IMR-90 (cell line): ENCODE measurements at regions not wholly inside any gene's neighbourhood (a gene's known extent, or its start where the extent isn't known, plus 50 kb on each side); places are given as distances from the start of the nearest gene placed in this dataset.

Experiments
- ATAC-seq: fragments of 200-7000 bp; cut with Tn5 transposase; 2 replicates; pipeline ENCODE4 v1.9.1; 2020; ENCODE audit warnings: low read depth, mild to moderate bottlenecking, moderate library complexity
- BruUV-seq: library from RNA; stranded (reverse); fragments of 400-500 nt; replicated peaks from 2 replicates; lab custom pipeline; 2021; lab: Mats Ljungman, UMichigan
- CTCF ChIA-PET: fragments of 300-600 bp; formaldehyde crosslinking; extraction: SDS; loops from one replicate; lab custom pipeline; 2021; ENCODE audit warnings: antibody characterized with exemption; lab: Yijun Ruan, JAX
- POLR2A ChIA-PET: fragments of 300-600 bp; sonication (Branson Sonifier 250); formaldehyde crosslinking; loops from one replicate; lab custom pipeline; 2022; ENCODE audit warnings: antibody characterized with exemption; ENCODE audit not compliant: unreplicated experiment; lab: Charles Lee
- DNase-seq: peaks from one replicate; pipeline ENCODE4 v3.0.0; 2013
- H2AFZ ChIP-seq: replicated peaks from 2 replicates; pipeline ENCODE3; 2013; ENCODE audit warnings: low read length, mild to moderate bottlenecking; ENCODE audit not compliant: poor library complexity
- H2AK5ac ChIP-seq: 2 replicates; pipeline ENCODE4 v1.6.1; 2013; ENCODE audit warnings: low read depth, low read length, inconsistent platforms
- H2AK9ac ChIP-seq: replicated peaks from 2 replicates; pipeline ENCODE3; 2013; ENCODE audit warnings: mild to moderate bottlenecking, low read depth, low read length, moderate library complexity; ENCODE audit not compliant: poor library complexity
- H2BK120ac ChIP-seq: 2 replicates; pipeline ENCODE4 v1.6.1; 2013; ENCODE audit warnings: low read depth, low read length, inconsistent platforms
- H2BK15ac ChIP-seq: 3 replicates; pipeline ENCODE4 v1.6.1; 2013; ENCODE audit warnings: low read depth, low read length, inconsistent platforms
- H2BK20ac ChIP-seq: 2 replicates; pipeline ENCODE4 v1.6.1; 2013; ENCODE audit warnings: low read depth, mild to moderate bottlenecking, inconsistent platforms, low read length, moderate library complexity
- H2BK5ac ChIP-seq: 2 replicates; pipeline ENCODE4 v1.6.1; 2013; ENCODE audit warnings: mild to moderate bottlenecking, low read depth, low read length, inconsistent platforms; ENCODE audit not compliant: poor library complexity, severe bottlenecking
- H3K14ac ChIP-seq: replicated peaks from 2 replicates; pipeline ENCODE4 v1.6.1; 2013; ENCODE audit warnings: low read depth, low read length, inconsistent platforms
- H3K18ac ChIP-seq: 2 replicates; pipeline ENCODE4 v1.6.1; 2013; ENCODE audit warnings: low read depth, low read length, control low read depth
- H3K23ac ChIP-seq: 2 replicates; pipeline ENCODE4 v1.6.1; 2013; ENCODE audit warnings: low read depth, low read length, inconsistent platforms
- H3K27ac ChIP-seq: 2 replicates; pipeline ENCODE4 v1.5.1; 2013; ENCODE audit warnings: mild to moderate bottlenecking, control low read depth, low read length; ENCODE audit not compliant: insufficient read depth
- H3K27me3 ChIP-seq: 2 replicates; pipeline ENCODE4 v1.6.1; 2013; ENCODE audit warnings: low read length; ENCODE audit not compliant: control insufficient read depth, insufficient read depth
- H3K36me3 ChIP-seq: 2 replicates; pipeline ENCODE4 v1.6.1; 2013; ENCODE audit warnings: low read length, mixed read lengths; ENCODE audit not compliant: control insufficient read depth, insufficient read depth
- H3K4ac ChIP-seq: 2 replicates; pipeline ENCODE4 v1.6.1; 2013; ENCODE audit warnings: low read depth, low read length, inconsistent platforms
- H3K4me1 ChIP-seq: 2 replicates; pipeline ENCODE4 v1.6.1; 2013; ENCODE audit warnings: low read length, mixed read lengths; ENCODE audit not compliant: control insufficient read depth, insufficient read depth
- H3K4me2 ChIP-seq: 2 replicates; pipeline ENCODE4 v1.6.1; 2013; ENCODE audit warnings: low read depth, mild to moderate bottlenecking, control low read depth, low read length, moderate library complexity
- H3K4me3 ChIP-seq: 2 replicates; pipeline ENCODE4 v1.5.1; 2013; ENCODE audit warnings: low read depth, mild to moderate bottlenecking, control low read depth, low read length, moderate library complexity; ENCODE audit not compliant: insufficient read depth
- H3K56ac ChIP-seq: 2 replicates; pipeline ENCODE4 v1.6.1; 2013; ENCODE audit warnings: low read length, inconsistent platforms; ENCODE audit not compliant: insufficient read depth; ENCODE audit errors: extremely low read depth
- H3K79me1 ChIP-seq, 2 experiments: 2 replicates each; pipeline ENCODE4 v1.6.1; 2013; ENCODE audit warnings: low read length in 2 of 2, inconsistent platforms in 1 of 2, low read depth in 1 of 2
- H3K9ac ChIP-seq: 2 replicates; pipeline ENCODE4 v1.6.1; 2013; ENCODE audit warnings: low read depth, low read length, control low read depth
- H3K9me1 ChIP-seq: 2 replicates; pipeline ENCODE4 v1.6.1; 2013; ENCODE audit warnings: low read length, inconsistent platforms; ENCODE audit not compliant: insufficient read depth
- H3K9me3 ChIP-seq: 2 replicates; pipeline ENCODE4 v1.6.1; 2013; ENCODE audit warnings: low read length; ENCODE audit not compliant: control insufficient read depth, insufficient read depth
- H4K20me1 ChIP-seq: 2 replicates; pipeline ENCODE4 v1.6.1; 2013; ENCODE audit warnings: low read length, inconsistent platforms; ENCODE audit not compliant: insufficient read depth
- H4K5ac ChIP-seq: 2 replicates; pipeline ENCODE4 v1.6.1; 2013; ENCODE audit warnings: mild to moderate bottlenecking, low read depth, low read length, control low read depth
- H4K8ac ChIP-seq, 2 experiments: 2 replicates each; pipeline ENCODE4 v1.6.1; 2013; ENCODE audit warnings: low read depth in 2 of 2, low read length in 2 of 2, control low read depth in 1 of 2, inconsistent platforms in 1 of 2
- H4K91ac ChIP-seq: 2 replicates; pipeline ENCODE4 v1.6.1; 2013; ENCODE audit warnings: low read depth, low read length, inconsistent platforms; ENCODE audit not compliant: insufficient read depth
- BHLHE40 ChIP-seq: fragments of 150-350 bp; IDR thresholded peaks from 2 replicates; pipeline ENCODE4 v1.6.1; 2016; ENCODE audit warnings: mild to moderate bottlenecking, low read depth, low read length
- CEBPB ChIP-seq: IDR thresholded peaks from 2 replicates; pipeline ENCODE4 v1.6.1; 2012; ENCODE audit warnings: low read depth, low read length, improper control_type of control experiment
- CHD1 ChIP-seq: IDR thresholded peaks from 2 replicates; pipeline ENCODE4 v1.6.1; 2012; ENCODE audit warnings: low read depth, low read length, improper control_type of control experiment
- MAFK ChIP-seq: IDR thresholded peaks from 2 replicates; pipeline ENCODE4 v1.6.1; 2012; ENCODE audit warnings: low read depth, low read length, improper control_type of control experiment
- MXI1 ChIP-seq: IDR thresholded peaks from 2 replicates; pipeline ENCODE4 v1.6.1; 2012; ENCODE audit warnings: low read depth, mild to moderate bottlenecking, low read length, moderate library complexity, borderline replicate concordance
- NFE2L2 ChIP-seq: fragments of 150-350 bp; IDR thresholded peaks from 2 replicates; pipeline ENCODE4 v1.6.1; 2016; ENCODE audit warnings: low read depth, mild to moderate bottlenecking, low read length
- POLR2A ChIP-seq: IDR thresholded peaks from 2 replicates; pipeline ENCODE4 v1.6.1; 2012; ENCODE audit warnings: mild to moderate bottlenecking, low read depth, low read length
- RAD21 ChIP-seq: IDR thresholded peaks from 2 replicates; pipeline ENCODE4 v1.6.1; 2012; ENCODE audit warnings: low read length, improper control_type of control experiment
- RCOR1 ChIP-seq: IDR thresholded peaks from 2 replicates; pipeline ENCODE4 v1.6.1; 2012; ENCODE audit warnings: mild to moderate bottlenecking, low read length, improper control_type of control experiment; ENCODE audit not compliant: insufficient replicate concordance
- RFX5 ChIP-seq: IDR thresholded peaks from 2 replicates; pipeline ENCODE4 v1.8.0; 2012; ENCODE audit warnings: low read depth, mild to moderate bottlenecking, low read length, moderate library complexity
- SMC3 ChIP-seq: fragments of 150-350 bp; IDR thresholded peaks from 2 replicates; pipeline ENCODE4 v1.6.1; 2016; ENCODE audit warnings: low read depth, mild to moderate bottlenecking, antibody characterized with exemption, low read length, moderate library complexity
- WGBS, 2 experiments: methylation state at CpG; one replicate each; pipeline versions ENCODE4 v1.1.5 to v1.1.7; 2013; ENCODE audit warnings: missing lambda C conversion rate in 2 of 2; ENCODE audit not compliant: insufficient read length in 1 of 2; ENCODE audit errors: extremely low coverage in 2 of 2; 5-methylcytosine and 5-hydroxymethylcytosine counted together
- dilution Hi-C: fragments of 300-500 bp; cut with HindIII; formaldehyde crosslinking; loops from one replicate; pipeline ENCODE4 v1.14.3; 2018; ENCODE audit warnings: low sequenced_read_pairs; ENCODE audit not compliant: unreplicated experiment
- in situ Hi-C: fragments of 300-500 bp; cut with MboI; formaldehyde crosslinking; loops from 3 replicates; pipeline ENCODE4 v1.14.3; 2019; ENCODE audit warnings: low sequenced_read_pairs, inconsistent platforms, mixed read lengths
- intact Hi-C: fragments of 100-400 bp; cut with micrococcal nuclease; formaldehyde crosslinking; loops from 2 replicates; pipeline ENCODE4 v1.10.0; 2022
- TF ChIP-seq, protein P1 (sequence below): fragments of 150-350 bp; IDR thresholded peaks from 2 replicates; pipeline ENCODE4 v1.6.1; 2017; ENCODE audit warnings: mild to moderate bottlenecking, antibody characterized with exemption, low read length, low read depth
- TF ChIP-seq, protein P2 (sequence below): conservative IDR thresholded peaks from 2 replicates; pipeline ENCODE4 v1.5.1; 2012; ENCODE audit warnings: mild to moderate bottlenecking, low read depth, low read length, improper control_type of control experiment
- TF ChIP-seq, protein P3 (sequence below): fragments of 150-350 bp; IDR thresholded peaks from 2 replicates; pipeline ENCODE4 v1.6.1; 2016; ENCODE audit warnings: low read depth, mild to moderate bottlenecking, low read length, moderate library complexity, borderline replicate concordance

DNA sequence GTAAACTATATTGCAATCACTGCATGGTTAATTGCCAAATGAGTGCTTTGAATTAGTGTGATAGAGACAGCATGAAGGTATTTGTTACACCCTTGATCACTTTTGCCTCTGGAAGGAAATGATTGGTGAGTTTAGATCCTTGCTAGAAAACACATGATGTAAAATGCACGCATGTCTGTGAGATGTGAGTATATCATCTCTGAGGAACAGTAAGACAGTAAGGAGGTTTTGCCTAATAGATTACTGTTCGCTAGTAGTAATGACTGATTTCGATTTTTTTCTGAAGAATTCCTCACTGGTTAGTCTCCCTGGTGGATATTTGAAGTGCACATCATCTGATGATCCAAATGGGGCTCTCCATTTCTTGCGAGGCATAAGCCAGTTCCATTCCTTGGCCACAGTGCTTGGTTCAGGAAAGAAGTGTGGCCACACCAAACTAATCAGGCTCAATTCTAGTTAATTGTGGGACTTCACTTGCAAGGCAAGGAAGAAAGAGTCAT lies 156.4 kb upstream of the ADRA1B start:
- DNase-seq = peak; percentile 59
- Histone ChIP-seq H3K4me1 (peaks cover 16% of the 10 kb centered on the region), H3K79me1 (no peaks in the 10 kb centered on the region; a peak in 1 of 4 replicates), H3K36me3 (no peaks in the 10 kb centered on the region), H3K4me3 (no peak overlapping the region), H2BK120ac (peak overlapping the region; percentile 28), H3K9ac (no peak overlapping the region), H3K56ac (no peak overlapping the region), H4K5ac (no peak overlapping the region), H4K20me1 (no peaks in the 10 kb centered on the region), H3K9me1 (peaks cover 8% of the 10 kb centered on the region), H3K14ac (0 out of 2 replicates have a peak overlapping the region, but pooled peaks have one; percentile 4), H2AK5ac (0 out of 2 replicates have a peak overlapping the region, but pooled peaks have one; percentile 7), H3K27ac (no peak overlapping the region), H3K18ac (no peak overlapping the region; the same call in 1 of the 2 replicates), H2BK5ac (no peak overlapping the region), H3K23ac (no peak overlapping the region), H3K4ac (no peak overlapping the region), H2BK15ac (peak overlapping the region; percentile 38; the same call in 1 of the 3 replicates), H3K4me2 (no peak overlapping the region), H2AFZ (peak overlapping the region; percentile 2), H2BK20ac (peak overlapping the region; percentile 22; the same call in 1 of the 2 replicates), H2AK9ac (no peak overlapping the region), H4K8ac (no peak overlapping the region), H3K27me3 (no peaks in the 10 kb centered on the region), H4K91ac (no peak overlapping the region), H3K9me3 (no peaks in the 10 kb centered on the region)
- BruUV-seq = no TSS peak
- ChIA-PET POLR2A (no interaction called here), CTCF (no interaction called here)
- dilution Hi-C loops = no loop called here
- in situ Hi-C loops = loop anchor here (25.0 kb wide), 1 partner anchor 598 kb away; no protein-coding TSS in a partner anchor
- no CpG with 5 or more reads among the region's 4 CpGs for WGBS, 2 experiments
- intact Hi-C loops = loop anchor here (5.0 to 10.0 kb wide), 5 partner anchors 157 to 703 kb away; partner anchors contain the start of gene ADRA1B
- TF ChIP-seq CHD1 = no peak
- no peak for TF ChIP-seq BHLHE40
- TF ChIP-seq RCOR1 = no peak
- TF ChIP-seq POLR2A = no peak
- no peak for TF ChIP-seq RAD21
- TF ChIP-seq MXI1 = no peak
- TF ChIP-seq NFE2L2 = no peak
- TF ChIP-seq RFX5 = no peak
- TF ChIP-seq, protein P1, sequence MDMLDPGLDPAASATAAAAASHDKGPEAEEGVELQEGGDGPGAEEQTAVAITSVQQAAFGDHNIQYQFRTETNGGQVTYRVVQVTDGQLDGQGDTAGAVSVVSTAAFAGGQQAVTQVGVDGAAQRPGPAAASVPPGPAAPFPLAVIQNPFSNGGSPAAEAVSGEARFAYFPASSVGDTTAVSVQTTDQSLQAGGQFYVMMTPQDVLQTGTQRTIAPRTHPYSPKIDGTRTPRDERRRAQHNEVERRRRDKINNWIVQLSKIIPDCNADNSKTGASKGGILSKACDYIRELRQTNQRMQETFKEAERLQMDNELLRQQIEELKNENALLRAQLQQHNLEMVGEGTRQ = no peak
- TF ChIP-seq SMC3 = no peak
- TF ChIP-seq, protein P2, sequence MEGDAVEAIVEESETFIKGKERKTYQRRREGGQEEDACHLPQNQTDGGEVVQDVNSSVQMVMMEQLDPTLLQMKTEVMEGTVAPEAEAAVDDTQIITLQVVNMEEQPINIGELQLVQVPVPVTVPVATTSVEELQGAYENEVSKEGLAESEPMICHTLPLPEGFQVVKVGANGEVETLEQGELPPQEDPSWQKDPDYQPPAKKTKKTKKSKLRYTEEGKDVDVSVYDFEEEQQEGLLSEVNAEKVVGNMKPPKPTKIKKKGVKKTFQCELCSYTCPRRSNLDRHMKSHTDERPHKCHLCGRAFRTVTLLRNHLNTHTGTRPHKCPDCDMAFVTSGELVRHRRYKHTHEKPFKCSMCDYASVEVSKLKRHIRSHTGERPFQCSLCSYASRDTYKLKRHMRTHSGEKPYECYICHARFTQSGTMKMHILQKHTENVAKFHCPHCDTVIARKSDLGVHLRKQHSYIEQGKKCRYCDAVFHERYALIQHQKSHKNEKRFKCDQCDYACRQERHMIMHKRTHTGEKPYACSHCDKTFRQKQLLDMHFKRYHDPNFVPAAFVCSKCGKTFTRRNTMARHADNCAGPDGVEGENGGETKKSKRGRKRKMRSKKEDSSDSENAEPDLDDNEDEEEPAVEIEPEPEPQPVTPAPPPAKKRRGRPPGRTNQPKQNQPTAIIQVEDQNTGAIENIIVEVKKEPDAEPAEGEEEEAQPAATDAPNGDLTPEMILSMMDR = no peak
- TF ChIP-seq MAFK = no peak
- no peak for TF ChIP-seq CEBPB
- TF ChIP-seq, protein P3, sequence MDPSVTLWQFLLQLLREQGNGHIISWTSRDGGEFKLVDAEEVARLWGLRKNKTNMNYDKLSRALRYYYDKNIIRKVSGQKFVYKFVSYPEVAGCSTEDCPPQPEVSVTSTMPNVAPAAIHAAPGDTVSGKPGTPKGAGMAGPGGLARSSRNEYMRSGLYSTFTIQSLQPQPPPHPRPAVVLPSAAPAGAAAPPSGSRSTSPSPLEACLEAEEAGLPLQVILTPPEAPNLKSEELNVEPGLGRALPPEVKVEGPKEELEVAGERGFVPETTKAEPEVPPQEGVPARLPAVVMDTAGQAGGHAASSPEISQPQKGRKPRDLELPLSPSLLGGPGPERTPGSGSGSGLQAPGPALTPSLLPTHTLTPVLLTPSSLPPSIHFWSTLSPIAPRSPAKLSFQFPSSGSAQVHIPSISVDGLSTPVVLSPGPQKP = no peak
- ATAC-seq = peak; percentile 38; the same call in 1 of the 2 replicates
